NCI-H524 treated with DMSO at 0.1 percent for 48 hours (cell line): ENCODE measurements at regions not wholly inside any gene's neighbourhood (a gene's known extent, or its start where the extent isn't known, plus 50 kb on each side); places are given as distances from the start of the nearest gene placed in this dataset.
"Not testable (repeated sequence)": the region's sequence is repeated elsewhere in the genome, so short reads cannot be mapped to it uniquely, and the experiment has no call there.

Experiments
- DNase-seq: peaks from one replicate; lab custom pipeline; 2025; lab: John Stamatoyannopoulos, UW

DNA sequence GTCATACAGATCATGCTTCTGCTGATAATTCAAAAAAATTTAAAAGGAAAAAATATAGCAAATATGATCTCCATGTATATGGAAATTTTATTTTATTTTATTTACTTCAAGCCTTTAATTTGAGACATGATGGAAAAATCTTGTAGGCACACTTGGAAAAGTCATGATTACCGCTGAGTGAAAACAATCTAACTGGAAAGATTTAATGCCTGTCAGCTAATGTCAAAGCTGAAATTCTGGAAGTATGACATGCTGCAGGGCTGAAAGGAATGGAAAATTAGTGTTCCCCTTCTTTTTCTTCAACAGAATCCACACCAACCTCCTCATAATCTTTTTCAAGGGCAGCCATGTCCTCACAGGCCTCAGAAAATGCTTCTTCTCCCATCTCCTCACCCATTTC, 58.2 kb downstream of the RPRM start:
- no peak for DNase-seq

DNA sequence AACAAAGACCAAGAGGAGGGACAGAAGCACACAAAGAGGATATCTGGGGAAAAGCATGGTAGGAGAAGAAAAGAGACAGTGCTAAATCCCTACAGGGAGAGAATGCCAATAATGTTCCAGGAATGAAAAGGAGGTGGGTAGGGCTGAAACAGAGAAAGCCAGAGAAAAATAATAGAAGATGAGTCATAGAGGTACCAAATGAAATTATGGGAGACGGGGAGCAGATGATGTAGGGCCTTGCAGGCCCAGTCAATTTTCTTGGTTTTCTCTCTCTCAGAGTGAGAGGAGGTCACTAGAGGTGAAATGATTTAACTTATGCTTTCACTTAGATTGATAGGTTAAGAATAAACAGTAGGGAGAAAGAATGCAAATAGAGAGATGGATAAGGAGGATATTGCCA, 61.5 kb downstream of the RPRM start:
- no peak for DNase-seq

DNA sequence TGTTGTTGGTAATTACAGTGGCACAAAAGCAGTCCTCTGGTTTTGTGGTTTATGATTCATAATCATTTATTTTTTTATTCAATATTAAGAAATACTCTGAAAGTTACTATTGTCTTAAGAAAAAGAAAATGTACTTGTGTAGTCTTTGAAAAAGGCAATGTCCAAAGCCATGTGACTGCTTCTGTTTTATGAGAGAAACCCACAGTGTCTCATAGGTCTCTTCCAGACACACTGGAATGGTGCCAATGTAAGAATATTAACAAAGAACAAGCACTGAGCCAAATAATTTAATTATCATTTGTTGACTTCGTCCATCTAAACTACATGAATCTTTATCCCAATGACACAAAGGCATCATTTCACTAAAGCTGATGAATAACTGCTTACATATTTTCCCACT, 62.5 kb downstream of the RPRM start:
- no peak for DNase-seq

DNA sequence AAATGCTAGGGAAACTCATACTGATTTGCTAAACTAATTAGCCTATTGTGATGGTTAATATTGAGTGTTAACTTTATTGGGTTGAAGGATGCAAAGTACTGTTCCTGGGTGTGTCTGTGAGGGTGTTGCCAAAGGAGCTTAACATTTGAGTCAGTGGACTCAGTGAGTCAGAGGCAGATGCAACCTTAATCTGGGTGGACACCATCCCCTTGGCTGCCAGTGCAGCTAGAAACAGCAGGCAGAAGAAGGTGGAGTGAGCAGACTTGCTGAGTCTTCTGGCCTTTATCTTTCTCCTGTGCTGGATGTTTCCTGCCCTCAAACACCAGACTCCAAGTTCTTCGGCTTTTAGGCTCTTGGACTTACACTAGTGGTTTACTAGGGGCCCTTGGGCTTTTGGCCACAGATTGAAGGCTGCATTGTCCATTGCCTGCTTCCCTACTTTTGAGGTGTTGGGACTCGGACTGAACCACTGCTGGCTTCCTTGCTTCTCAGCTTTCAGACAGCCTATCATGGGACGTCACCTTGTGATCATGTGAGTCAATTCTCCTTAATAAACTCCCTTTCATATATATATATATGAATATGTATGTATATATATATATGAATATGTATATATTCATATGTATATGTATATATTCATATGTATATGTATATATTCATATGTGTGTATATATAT, 69.7 kb downstream of the RPRM start:
- no peak for DNase-seq

DNA sequence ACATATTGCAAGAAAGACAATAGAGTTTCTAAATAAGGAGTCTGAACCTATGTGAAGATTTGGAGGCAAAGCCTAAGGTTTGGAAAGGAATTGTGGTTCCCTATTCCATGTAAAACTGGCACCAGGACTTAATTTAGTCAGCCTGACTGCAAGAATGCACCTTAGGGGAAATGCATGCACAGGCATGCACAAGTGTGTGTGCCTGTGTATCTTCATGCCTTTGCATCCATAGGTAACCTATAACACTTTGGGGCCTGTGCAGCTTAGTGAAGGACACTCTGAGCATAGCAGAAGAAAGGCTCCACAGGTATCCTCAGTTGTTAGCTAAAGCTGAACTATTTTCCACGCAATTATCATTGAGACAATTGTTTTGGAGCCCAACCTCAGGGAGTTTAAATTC, 73.4 kb downstream of the RPRM start:
- no peak for DNase-seq

DNA sequence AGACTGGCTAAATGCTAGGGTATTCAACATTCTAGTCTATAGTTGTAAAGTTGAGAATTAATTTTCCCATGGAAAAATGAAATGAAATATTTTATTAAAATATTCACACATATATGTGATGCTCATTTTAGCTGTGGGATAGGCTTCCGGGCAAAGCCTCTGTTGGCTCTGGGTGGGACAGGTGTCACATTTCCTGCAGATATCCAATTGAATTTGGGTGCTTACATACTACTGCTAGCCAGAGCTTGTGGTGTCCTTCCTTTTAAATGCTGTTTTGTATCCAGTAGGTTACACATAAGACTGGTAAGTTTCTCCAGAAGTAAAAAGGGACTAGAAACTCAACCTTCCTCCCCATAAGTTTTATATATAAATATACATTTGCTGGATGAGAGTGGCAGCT, 73.8 kb downstream of the RPRM start:
- no peak for DNase-seq

DNA sequence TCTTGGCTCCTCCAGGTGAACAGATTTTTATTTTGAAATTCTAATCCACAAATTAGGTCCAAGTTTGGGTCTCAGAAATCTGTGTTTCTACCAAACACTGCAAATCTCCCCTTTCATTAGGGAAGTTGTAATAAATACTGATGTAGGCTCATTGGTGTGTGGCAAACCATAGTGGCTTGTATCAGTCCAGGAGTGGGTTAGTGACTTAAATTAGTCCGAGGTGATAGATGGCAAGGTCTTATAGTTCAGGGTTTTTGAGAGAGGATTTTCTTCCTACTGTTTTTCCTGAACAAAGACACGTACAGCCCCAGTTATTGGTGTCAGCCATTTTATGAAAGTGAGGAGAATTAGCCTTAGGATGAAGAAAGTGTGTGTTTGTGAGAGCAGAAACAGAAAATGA, 74.6 kb downstream of the RPRM start:
- DNase-seq, result no peak

DNA sequence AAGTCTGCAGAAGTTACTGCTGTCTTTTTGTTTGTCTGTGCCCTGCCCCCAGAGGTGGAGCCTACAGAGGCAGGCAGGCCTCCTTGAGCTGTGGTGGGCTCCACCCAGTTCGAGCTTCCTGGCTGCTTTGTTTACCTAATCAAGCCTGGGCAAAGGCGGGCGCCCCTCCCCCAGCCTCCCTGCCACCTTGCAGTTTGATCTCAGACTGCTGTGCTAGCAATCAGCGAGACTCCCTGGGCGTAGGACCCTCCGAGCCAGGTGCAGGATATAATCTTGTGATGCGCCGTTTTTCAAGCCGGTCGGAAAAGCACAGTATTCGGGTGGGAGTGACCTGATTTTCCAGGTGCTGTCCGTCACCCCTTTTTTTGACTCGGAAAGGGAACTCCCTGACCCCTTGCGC, 75.2 kb downstream of the RPRM start:
- not testable (repeated sequence) for DNase-seq

DNA sequence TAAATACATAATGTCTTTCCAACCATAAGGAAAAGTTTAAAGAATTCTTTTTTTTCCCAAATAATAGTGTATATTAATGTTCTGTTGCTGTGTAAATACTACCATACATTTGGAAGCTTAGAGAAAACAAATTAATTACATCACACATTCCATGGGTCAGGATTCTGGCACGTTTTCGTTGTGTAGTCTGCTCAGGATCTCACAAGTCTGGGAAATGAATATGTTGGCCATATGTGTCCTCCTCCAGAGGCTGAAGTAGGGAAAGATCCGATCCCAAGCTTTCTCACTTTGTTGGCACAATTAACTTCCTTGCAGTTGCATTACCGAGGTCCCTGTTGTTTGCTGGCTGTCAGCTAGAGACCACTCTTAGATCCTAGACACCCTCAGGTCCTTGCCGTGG, 83.9 kb downstream of the RPRM start:
- no peak for DNase-seq

DNA sequence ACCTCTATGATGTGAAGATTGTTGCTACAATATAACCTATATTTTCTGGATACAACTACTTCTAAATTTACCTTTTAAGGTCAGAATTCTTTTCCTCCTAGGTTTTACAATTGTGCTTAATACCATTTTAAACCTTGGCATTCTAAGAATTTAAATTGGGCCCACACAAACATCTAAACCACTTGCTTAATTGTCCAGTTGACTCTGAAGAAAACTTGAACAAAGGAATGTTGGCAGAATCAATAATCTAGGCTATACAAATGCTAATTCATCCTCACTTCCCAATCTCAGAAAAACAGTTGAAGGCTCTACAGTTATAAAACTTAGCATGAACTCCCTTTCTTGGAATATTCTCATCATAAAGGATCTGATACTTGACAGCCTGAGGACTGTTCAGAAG, 84.3 kb downstream of the RPRM start:
- no peak for DNase-seq

DNA sequence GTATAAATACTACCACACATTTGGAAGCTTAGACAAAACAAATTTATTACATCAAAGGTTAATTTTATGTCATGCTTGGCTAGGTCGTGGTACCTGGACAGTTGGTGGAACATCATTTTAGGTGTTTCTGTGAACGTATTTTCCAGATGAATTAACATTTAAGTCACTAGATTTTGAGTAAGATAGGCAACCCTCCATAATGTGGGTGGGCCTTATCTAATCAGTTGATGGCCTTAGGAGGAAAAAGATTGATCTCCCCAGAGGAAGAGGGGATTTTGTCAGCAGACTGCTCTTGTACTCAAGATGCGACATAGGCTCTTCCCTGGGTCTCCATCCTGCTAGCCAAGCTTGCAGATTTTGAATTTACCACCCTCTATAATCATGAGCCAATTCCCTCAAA, 85.0 kb downstream of the RPRM start:
- DNase-seq, result no peak

DNA sequence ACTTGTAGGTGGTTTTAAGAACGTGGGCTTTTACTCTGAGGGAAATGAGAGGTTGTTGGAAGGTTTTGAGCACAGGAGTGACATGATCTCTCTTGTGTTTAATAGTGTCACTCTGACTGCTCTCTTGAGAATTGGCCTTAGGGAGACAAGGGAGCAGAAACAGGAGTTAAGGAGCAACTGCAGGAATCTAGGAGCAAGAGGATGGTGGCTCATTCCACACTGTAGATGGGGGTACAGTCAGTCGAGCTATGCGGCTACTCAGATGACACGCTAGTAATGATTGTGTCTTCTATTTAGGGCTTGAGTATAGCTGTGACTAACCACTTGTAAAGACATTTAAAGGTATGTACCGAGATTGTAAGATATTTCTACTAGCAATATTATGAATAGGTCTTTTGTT, 87.4 kb downstream of the RPRM start:
- no peak for DNase-seq

DNA sequence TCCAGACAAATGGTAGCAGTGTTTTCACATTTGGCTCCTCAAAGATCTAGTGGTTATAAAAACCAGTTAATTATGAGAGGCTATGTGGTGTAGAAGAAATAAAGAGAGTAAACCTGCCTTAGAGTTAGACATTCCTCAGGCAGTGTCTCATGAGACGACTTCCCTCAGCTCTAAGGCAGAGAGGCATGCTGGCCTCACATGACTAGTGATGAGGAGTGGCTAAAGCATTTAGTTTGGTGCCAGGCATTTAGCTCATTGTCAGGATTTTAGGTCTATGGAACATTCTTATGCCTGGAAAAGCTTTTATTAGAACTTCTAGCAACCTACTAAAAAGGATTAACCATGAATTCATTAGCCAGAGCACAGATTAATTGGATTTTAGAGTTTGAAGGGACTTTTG, 90.3 kb downstream of the RPRM start:
- no peak for DNase-seq

DNA sequence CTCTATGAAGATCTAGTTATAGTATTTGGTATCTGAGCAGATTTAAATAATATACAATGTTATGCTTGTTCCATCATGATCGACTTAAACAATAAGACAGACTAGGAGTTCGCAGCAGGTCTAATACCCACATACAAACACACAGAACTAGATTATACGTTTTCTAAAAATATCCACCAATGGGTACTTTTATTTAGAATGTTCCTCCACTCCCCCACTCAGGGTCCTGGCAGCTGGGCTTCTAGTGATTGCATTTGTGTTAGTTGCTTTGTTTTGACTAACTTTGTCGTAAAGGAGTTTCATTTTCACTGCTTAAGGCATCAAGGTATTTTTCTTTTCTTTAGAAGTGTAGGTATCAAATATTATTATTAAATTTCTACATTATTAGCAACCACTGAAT, 91.4 kb downstream of the RPRM start:
- no peak for DNase-seq

DNA sequence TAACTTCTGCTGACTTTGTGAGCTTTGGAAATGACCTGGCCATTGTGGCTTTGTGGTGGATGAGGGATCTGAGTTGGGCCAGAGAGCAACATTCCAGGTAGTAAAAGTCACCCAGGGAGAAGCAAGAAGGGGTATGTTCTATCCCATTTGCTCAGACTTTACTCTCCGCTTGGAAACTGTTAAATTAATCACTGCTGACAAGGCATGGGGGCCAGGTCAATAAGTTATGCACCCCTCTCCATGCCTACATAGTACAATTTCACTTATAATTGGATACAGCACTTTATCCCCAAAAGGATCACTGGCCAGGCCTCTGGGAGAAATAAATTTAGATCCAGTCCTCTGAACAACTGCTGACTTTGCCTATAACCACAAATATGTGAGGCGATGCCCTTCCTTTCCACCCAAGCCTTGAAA, 92.1 kb downstream of the RPRM start:
- no peak for DNase-seq

DNA sequence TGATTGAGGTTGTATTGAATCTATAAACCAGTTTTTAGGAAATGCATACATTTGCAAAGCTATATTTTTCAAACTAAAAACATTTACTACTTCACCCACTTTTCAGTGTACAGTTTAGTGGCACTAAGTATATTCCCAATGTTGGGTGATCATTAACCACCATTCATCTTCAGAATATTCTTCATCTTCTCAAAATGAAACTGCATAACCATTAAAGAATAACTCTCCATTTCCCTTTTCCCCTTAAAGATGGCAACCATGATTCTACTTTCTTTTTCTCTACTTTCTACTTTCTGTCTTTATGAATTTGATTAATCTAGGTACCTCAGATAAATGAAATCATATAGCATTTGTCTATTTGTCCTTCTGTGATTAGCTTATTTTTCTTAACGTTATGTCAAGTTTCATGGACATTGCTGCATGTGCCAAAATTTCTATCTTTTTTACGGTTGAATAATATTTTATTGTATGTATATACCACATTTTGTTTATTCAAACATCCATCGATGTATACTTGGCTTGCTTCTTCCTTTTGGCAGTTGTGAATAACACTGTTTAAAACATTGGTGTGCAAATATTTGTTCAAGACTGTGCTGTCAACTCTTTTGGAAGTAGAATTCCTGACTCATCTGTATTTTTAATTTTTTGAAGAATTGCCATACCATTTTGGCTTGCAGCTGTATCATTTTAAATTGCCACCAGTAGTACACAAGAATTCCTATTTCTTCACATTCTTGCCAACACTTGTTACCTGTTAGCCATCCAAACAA, 104.9 kb downstream of the RPRM start:
- DNase-seq, result no peak

DNA sequence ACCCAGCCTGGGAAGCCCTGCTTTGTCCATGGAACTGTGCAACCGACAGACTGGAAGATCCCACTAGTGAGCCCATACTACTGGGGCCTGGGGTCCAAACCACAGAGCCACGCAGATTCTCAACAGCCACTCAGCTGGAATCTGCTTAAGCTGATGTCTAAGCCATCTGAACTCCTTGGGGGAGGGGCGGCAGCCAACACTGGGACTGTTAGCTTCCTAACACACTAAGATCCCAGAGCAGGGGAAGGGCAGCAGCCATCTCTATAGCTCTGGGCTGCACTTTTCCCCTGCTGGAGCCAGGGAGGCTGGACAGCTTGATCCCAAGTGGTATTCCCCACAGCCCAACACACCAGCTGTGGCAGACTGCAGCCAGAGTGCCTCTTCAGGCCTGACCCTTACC, 118.3 kb downstream of the RPRM start:
- DNase-seq, result no peak

DNA sequence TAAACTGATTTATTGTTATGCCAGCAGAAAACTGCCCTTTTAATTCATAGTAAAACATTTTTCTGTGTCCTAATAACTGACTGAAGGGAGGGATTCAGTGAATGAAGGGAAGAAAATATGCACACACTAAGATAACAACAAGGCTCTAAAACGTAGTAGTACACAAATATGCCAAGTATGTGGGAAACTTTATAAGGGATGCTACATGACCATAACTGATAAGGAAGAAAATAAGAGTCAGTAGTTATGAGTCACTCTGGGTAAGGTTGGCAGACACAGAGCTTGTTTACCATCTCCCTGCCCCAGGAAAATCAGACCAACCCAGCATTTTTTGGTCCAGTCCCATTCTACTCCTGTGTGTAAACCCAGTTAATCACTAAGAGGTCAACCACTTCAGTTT, 124.2 kb downstream of the RPRM start:
- DNase-seq, result no peak

DNA sequence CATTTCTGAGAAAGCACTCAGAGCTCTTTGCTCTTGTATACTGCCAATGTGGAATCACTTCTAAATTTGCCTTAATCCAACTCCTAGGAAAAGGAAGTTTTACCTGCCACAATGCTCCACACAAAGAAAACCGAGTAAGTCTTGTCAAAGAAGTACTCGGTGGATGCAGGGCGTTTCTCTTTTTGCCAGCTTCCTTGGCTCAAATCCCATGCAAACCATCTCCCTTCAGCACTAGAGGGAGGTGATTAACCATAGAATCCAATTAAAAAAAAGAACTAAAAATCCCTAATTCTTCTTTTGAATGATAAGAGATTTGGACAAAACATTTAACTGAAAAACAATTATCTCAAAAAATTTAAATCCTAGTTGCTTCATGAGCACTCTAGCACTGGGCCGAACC, 129.0 kb downstream of the RPRM start:
- DNase-seq, result no peak

DNA sequence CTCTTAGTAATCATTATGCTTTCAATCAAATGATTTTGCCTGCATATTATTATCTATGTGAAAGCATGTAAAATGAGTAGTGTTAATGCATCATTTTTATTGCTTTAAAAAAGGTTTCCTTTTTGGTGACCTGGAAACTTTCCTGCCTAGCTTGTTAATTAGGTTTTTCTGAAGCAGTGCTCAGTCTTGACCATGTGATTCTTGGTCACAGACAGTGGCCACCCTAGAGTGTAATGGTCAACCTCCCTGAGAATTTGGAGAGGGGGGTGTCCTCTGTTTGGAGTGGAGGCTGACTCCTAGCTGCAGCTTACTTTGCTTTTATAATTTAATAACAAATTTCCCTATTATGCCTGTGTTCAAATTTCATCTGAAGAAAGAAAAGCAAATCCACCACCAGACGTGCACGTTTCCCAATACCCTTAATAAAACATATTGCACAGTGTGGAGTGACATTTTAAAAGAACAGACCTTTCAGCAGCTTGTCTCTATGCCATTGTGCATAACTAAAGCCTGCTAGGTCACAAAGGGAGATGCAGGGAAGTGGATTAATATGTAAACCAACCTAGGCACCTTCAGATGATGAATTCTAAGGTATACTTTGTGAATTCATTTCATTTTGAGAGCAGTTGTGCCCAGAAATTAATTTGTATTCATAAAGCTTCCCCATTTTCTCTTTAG, 130.6 kb downstream of the RPRM start:
- DNase-seq, result no peak

DNA sequence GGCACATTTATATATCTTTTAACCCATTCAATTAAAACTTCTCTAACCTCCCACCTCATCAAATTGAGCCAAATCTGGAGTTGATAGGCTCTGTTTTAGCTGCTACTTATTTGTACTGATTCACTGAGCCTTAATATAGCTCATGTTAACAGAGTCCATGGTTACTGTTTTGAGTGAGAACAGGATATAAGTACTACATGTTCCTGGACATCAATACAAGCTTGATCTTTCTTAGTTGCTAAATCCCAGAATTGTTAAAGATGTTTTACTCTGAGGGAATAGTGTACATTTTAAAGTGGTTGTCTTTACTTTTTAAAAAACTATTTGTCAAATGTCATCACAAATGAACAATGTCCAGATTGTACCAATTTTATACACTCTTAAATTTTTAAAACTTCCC, 157.7 kb downstream of the RPRM start:
- DNase-seq, result no peak

DNA sequence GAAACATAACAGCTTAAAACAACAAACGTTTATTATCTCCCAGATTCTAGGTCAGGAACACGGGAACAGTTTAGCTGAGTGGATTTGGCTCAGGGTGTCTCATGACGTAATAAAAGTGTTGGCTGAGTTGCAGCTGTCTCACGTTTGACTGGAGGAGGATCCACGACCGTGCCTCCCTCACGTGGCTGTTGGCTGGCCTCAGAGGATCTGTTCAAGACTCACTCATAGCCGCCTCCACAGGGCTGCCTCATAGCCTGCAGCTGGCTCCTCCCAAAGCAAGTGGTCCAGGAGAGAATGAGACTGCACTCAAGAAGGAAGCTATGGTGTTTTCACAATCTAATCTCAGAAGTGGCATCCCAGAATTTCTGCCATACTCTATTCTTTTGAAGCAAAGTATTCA, 167.1 kb downstream of the RPRM start:
- no peak for DNase-seq

DNA sequence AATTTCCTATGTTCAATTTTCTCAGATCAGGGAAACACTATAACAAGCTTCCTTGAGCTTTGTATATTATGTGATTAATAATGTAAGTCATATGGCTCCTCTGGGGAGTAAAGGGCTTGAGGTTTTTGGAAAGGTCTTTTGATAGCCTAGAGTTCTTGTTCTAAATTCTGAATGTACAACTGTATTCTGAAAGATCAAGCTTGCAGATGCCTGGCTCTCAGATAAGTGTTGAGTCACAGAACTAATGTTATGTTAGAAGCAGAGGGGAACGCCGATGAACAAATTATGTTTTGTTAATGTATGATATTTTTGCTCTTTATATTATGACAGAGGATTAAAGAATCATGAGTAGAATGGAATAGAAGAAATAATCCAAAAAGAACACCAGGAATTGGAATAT, 170.1 kb downstream of the RPRM start:
- DNase-seq, result no peak
